Heart left ventricle (tissue), 16 donors: ENCODE measurements at regions not wholly inside any gene's neighbourhood (a gene's known extent, or its start where the extent isn't known, plus 50 kb on each side); places are given as distances from the start of the nearest gene placed in this dataset.

Experiments used
- ATAC-seq, 4 donors: fragments of 200-7000 bp; cut with Tn5 transposase; one replicate each; pipeline ENCODE4 v1.9.1; 2020 to 2022; ENCODE audit warnings: moderate library complexity in 4 of 4, mild to moderate bottlenecking in 3 of 4, moderate number of reproducible peaks in 1 of 4
- DNase-seq, 5 donors: peaks; one replicate each; pipeline ENCODE4 v3.0.0-alpha.2; 2020
- H3K27ac ChIP-seq, 12 donors: fragments of 200-600 bp; sonication (generic) in 4 of 12; one replicate each; pipeline versions ENCODE4 v1.5.0 to v1.8.0; 2016 to 2022; ENCODE audit warnings: mild to moderate bottlenecking in 2 of 12
- H3K27me3 ChIP-seq, 9 donors: fragments of 200-600 bp; sonication (generic) in 2 of 9; one replicate each; pipeline versions ENCODE4 v1.5.1 to v1.8.0; 2016 to 2022; ENCODE audit warnings: mild to moderate bottlenecking in 3 of 9
- H3K36me3 ChIP-seq, 9 donors: fragments of 200-600 bp; sonication (generic) in 2 of 9; one replicate each; pipeline versions ENCODE4 v1.5.0 to v1.8.0; 2018 to 2022; ENCODE audit warnings: mild to moderate bottlenecking in 2 of 9
- H3K4me1 ChIP-seq, 12 donors: fragments of 200-600 bp; sonication (generic) in 4 of 12; one replicate each; pipeline versions ENCODE4 v1.5.0 to v1.8.0; 2016 to 2022; ENCODE audit warnings: mild to moderate bottlenecking in 3 of 12
- H3K4me3 ChIP-seq, 12 donors: fragments of 200-600 bp; sonication (generic) in 4 of 12; one replicate each; pipeline versions ENCODE4 v1.5.0 to v1.8.0; 2017 to 2022; ENCODE audit warnings: mild to moderate bottlenecking in 9 of 12, moderate library complexity in 4 of 12
- H3K9me3 ChIP-seq, 12 donors: fragments of 200-600 bp; sonication (generic) in 4 of 12; one replicate each; pipeline versions ENCODE4 v1.5.0 to v1.8.0; 2016 to 2022; ENCODE audit warnings: mild to moderate bottlenecking in 1 of 12
- POLR2A ChIP-seq, 2 donors: fragments of 450-650 bp; IDR thresholded peaks; one replicate each; pipeline ENCODE4 v1.6.1; 2017; ENCODE audit warnings: antibody characterized with exemption in 2 of 2, mild to moderate bottlenecking in 2 of 2, moderate library complexity in 2 of 2
- WGBS, 4 donors: extraction: QIAGEN DNeasy Blood & Tissue Kit in 2 of 4; methylation state at CpG; one replicate each; pipeline versions ENCODE4 v1.1.5 to v1.1.7; 2013 to 2018; 5-methylcytosine and 5-hydroxymethylcytosine counted together
- intact Hi-C, 10 donors: fragments of 100-400 bp; cut with DNase I; formaldehyde crosslinking; loops; one replicate each; pipeline versions ENCODE4 v1.11.1 to v1.14.2; 2022
- TF ChIP-seq, protein P1 (sequence below), 12 donors: fragments of 200-600 bp; sonication (generic) in 4 of 12; IDR thresholded peaks; one replicate each; pipeline versions ENCODE4 v1.5.0 to v1.8.0; 2018 to 2022; ENCODE audit warnings: antibody characterized with exemption in 12 of 12, mild to moderate bottlenecking in 5 of 12
- donor health status: ischemic (EF 13 %, LVEDD 7.1; RV severe dilation, severe dysfunction).
- donor health status: healthy with polysubstance abuse.
- donor health status: DM: no; HTN: yes; CAD: no.
- donor health status: DM: no; HTN: no; CAD: no.
- donor health status: ischemic (EF 25% LVEDD 6.9; RV normal size, moderate dysfunction).
- donor health status: ischemic (EF 25% LVEDD 5.7; RV mildly dilated, moderate dysfunction).
- donor health status: healthy.
- donor health status: DM: yes; HTN: yes; CAD: no.
- donor health status: ischemic (EF 35%, LVEDD 5.7; RV mildly dilated, moderate dysfunction).
- donor health status: nonischemic (EF 11% LVEDD 7.7; RV severe dilation, severe dysfunction).
- donor health status: DM: yes; HTN: yes; CAD: no.
- donor health status: PGD.
- donor health status: ischemic (EF 29% LVEDD 5.4; RV normal size, mild dysfunction).
- donor health status: nonischemic (EF 23%, LVEDD 6.1; RV moderate dilation, normal function).

DNA sequence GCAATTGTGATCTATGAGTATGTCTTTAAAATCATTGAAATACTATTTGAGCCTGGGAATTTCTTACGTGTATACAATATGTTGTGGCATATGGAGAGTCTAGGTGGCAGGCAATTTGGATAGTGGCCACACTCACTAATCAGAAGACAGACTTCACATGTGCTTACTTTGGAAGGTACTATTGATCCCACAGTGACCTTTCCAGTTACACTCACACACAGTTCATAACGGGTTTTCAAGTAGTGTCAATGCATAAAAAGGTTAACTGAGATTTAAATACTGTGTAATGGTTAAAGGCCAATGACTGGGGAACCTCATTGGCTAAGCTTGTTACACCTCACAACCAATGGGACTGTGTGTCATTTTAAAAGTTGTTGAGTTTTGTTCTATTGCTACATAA lies 783.2 kb downstream of the RPA4 start:
- no peaks in the 10 kb centered on the region for H3K9me3 ChIP-seq
- ATAC-seq = no peak
- 68 to 80% (median 74%) methylated on average over 2 of the region's 2 CpGs for WGBS, 4 donors
- DNase-seq = no peak
- intact Hi-C loops = no loop called here
- H3K4me3 ChIP-seq = no peak overlapping the region
- no peak overlapping the region for H3K27ac ChIP-seq
- H3K36me3 ChIP-seq = no peaks in the 10 kb centered on the region
- H3K27me3 ChIP-seq = peaks cover 0 to 20% (median 0%) of the 10 kb centered on the region in 9 donors
- H3K4me1 ChIP-seq = no peaks in the 10 kb centered on the region
- TF ChIP-seq, protein P1, sequence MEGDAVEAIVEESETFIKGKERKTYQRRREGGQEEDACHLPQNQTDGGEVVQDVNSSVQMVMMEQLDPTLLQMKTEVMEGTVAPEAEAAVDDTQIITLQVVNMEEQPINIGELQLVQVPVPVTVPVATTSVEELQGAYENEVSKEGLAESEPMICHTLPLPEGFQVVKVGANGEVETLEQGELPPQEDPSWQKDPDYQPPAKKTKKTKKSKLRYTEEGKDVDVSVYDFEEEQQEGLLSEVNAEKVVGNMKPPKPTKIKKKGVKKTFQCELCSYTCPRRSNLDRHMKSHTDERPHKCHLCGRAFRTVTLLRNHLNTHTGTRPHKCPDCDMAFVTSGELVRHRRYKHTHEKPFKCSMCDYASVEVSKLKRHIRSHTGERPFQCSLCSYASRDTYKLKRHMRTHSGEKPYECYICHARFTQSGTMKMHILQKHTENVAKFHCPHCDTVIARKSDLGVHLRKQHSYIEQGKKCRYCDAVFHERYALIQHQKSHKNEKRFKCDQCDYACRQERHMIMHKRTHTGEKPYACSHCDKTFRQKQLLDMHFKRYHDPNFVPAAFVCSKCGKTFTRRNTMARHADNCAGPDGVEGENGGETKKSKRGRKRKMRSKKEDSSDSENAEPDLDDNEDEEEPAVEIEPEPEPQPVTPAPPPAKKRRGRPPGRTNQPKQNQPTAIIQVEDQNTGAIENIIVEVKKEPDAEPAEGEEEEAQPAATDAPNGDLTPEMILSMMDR (IDR thresholded peaks at IDR 0.05) = no peak
- no peak for TF ChIP-seq POLR2A (IDR thresholded peaks at IDR 0.05)

GRCh38 chrX:97668126-97668525 lies 784.4 kb downstream of the RPA4 start:
- peaks cover 0 to 19% (median 0%) of the 10 kb centered on the region in 9 donors for H3K27me3 ChIP-seq
- 82 to 93% (median 92%) methylated on average over 2 of the region's 2 CpGs for whole genome bisulfite sequencing, 4 donors
- H3K27ac ChIP-seq = no peak overlapping the region
- no peak for DNase-seq
- no peak for ATAC-seq
- intact Hi-C loops = no loop called here
- TF ChIP-seq POLR2A (IDR thresholded peaks at IDR 0.05) = no peak
- TF ChIP-seq, protein P1 (IDR thresholded peaks at IDR 0.05) = no peak
- no peaks in the 10 kb centered on the region for H3K4me1 ChIP-seq
- no peaks in the 10 kb centered on the region for H3K36me3 ChIP-seq
- H3K9me3 ChIP-seq = no peaks in the 10 kb centered on the region
- no peak overlapping the region for H3K4me3 ChIP-seq

DNA sequence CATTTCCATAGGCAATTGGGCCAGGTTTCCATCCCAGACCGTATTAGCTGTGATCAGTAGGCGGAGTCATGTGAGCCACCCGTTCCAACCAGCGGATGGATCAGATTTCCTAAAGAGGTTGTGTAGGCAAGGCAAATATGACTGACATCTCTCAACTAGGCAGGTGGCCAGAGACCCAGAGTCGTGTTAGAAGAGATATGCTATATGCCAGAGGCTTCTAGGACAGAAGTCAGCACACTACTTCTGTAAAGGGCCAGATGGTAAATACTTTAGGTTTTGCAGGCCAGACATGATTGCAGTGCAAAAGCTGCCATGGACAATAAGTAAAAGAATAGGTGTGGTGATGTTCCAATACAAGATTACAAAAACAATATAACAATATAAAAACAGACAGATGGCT lies 788.4 kb downstream of the RPA4 start:
- Histone ChIP-seq H3K27me3 (peaks cover 0 to 9% (median 0%) of the 10 kb centered on the region in 9 donors), H3K4me3 (no peak overlapping the region), H3K27ac (no peak overlapping the region), H3K4me1 (no peaks in the 10 kb centered on the region), H3K36me3 (no peaks in the 10 kb centered on the region), H3K9me3 (no peaks in the 10 kb centered on the region)
- no peak for DNase-seq
- TF ChIP-seq, protein P1 (IDR thresholded peaks at IDR 0.05) = no peak
- TF ChIP-seq POLR2A (IDR thresholded peaks at IDR 0.05) = no peak
- WGBS, 4 donors = 53 to 61% (median 55%) methylated on average over 5 of the region's 5 CpGs
- intact Hi-C loops = no loop called here
- ATAC-seq = no peak

DNA sequence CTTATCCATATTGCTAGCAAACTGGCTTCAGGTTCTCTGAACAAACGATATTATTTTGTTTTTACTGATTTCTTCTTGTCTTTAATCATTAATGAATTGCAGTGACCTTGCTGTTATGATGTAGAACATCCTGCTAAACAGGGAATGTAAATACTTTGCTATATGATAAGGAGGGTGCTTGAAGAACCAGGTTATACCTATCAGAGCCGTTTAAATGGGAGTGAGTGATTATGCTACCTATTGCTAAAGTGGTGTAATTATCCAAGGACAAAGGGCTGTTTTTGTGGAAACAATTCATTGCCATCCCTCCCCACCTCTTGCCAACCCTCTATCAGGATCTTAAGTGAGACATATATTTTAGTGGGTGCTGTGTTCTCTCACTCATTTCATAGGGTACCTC lies 788.9 kb downstream of the RPA4 start:
- no peak for TF ChIP-seq POLR2A (IDR thresholded peaks at IDR 0.05)
- TF ChIP-seq, protein P1 (IDR thresholded peaks at IDR 0.05) = no peak
- Histone ChIP-seq H3K9me3 (no peaks in the 10 kb centered on the region), H3K27ac (no peak overlapping the region), H3K4me1 (no peaks in the 10 kb centered on the region), H3K27me3 (peaks cover 0 to 9% (median 0%) of the 10 kb centered on the region in 9 donors), H3K4me3 (no peak overlapping the region), H3K36me3 (no peaks in the 10 kb centered on the region)
- DNase-seq = no peak
- WGBS, 4 donors = 85 to 89% (median 86%) methylated on average over 2 of the region's 2 CpGs
- intact Hi-C loops = no loop called here
- ATAC-seq = no peak
